ENCODE measurements at regions not wholly inside any gene's neighbourhood (a gene's known extent, or its start where the extent isn't known, plus 50 kb on each side); places are given as distances from the start of the nearest gene placed in this dataset.

DNA sequence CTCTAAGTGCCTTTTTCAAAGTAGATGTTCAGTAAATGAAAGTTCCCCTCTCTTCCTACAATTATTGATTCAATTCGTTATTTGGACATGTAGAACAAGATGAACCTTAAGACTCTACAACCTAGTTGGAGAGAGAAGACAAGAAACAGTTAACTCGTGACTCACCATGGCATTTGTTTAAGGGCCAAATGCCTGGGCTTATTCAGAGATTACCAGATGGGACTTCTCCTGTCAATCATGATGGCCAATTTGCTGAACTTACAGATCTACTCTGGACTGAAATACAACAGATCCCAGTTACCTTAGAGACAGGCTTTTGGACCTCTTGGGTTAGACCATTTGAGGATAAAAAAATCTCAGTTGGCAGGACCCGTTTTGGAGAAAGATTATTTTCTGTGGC is 93.5 kb downstream of the C1orf94 start:
- TF ChIP-seq, protein P1, sequence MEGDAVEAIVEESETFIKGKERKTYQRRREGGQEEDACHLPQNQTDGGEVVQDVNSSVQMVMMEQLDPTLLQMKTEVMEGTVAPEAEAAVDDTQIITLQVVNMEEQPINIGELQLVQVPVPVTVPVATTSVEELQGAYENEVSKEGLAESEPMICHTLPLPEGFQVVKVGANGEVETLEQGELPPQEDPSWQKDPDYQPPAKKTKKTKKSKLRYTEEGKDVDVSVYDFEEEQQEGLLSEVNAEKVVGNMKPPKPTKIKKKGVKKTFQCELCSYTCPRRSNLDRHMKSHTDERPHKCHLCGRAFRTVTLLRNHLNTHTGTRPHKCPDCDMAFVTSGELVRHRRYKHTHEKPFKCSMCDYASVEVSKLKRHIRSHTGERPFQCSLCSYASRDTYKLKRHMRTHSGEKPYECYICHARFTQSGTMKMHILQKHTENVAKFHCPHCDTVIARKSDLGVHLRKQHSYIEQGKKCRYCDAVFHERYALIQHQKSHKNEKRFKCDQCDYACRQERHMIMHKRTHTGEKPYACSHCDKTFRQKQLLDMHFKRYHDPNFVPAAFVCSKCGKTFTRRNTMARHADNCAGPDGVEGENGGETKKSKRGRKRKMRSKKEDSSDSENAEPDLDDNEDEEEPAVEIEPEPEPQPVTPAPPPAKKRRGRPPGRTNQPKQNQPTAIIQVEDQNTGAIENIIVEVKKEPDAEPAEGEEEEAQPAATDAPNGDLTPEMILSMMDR (conservative IDR thresholded peaks at IDR 0.05): no peak
- no peak for TF ChIP-seq EZH2 (IDR thresholded peaks at IDR 0.05; ENCODE audit: low read depth)

Measured in PC-9 (cell line).